Vagina (tissue), 2 donors: ENCODE measurements at regions not wholly inside any gene's neighbourhood (a gene's known extent, or its start where the extent isn't known, plus 50 kb on each side); places are given as distances from the start of the nearest gene placed in this dataset.

Experiments used
- CTCF ChIP-seq, 3 experiments: fragments of 450-650 bp in 2 of 3; fragments of 200-600 bp in 1 of 3; sonication (generic) in 1 of 3; IDR thresholded peaks; one replicate each; pipeline ENCODE4 v1.5.1; 2017 to 2019; ENCODE audit warnings: antibody characterized with exemption in 3 of 3, mild to moderate bottlenecking in 2 of 3, moderate library complexity in 2 of 3
- POLR2A ChIP-seq, 2 donors: fragments of 450-650 bp; IDR thresholded peaks; one replicate each; pipeline ENCODE4 v1.6.1; 2017; ENCODE audit warnings: antibody characterized with exemption in 2 of 2, mild to moderate bottlenecking in 2 of 2, moderate library complexity in 2 of 2
- POLR2AphosphoS5 ChIP-seq, 2 donors: sonication (generic); formaldehyde crosslinking; IDR thresholded peaks; one replicate each; pipeline ENCODE4 v1.9.0; 2017; ENCODE audit warnings: antibody characterized with exemption in 2 of 2, mild to moderate bottlenecking in 2 of 2, low read depth in 1 of 2; ENCODE audit not compliant: insufficient read depth in 1 of 2

- TF ChIP-seq POLR2A (IDR thresholded peaks at IDR 0.05) (no peak), CTCF (IDR thresholded peaks at IDR 0.05) (no peak), POLR2AphosphoS5 (IDR thresholded peaks at IDR 0.05; ENCODE audit: insufficient read depth in 1 of 2, low read depth in 1 of 2) (no peak)
These were observed 613.3 kb downstream of the TBL1XR1 start for GRCh38 chr3:176583956-176584355.
